ENCODE measurements at regions not wholly inside any gene's neighbourhood (a gene's known extent, or its start where the extent isn't known, plus 50 kb on each side); places are given as distances from the start of the nearest gene placed in this dataset.

GRCh38 chr4:112942077-112942476 is 107.4 kb upstream of the ANK2 start:
- in situ Hi-C loops (cut with MboI) = no loop called here
- BruUV-seq (replicated peaks) = no TSS peak
- H3K4me1 ChIP-seq (replicated peaks in 1 of 2; ENCODE audit: control insufficient read depth in 2 of 2, insufficient read depth in 2 of 2, low read length in 2 of 2) = no peaks in the 10 kb centered on the region
- no peak overlapping the region for H3K4me3 ChIP-seq
- no peaks in the 10 kb centered on the region for H4K20me1 ChIP-seq (replicated peaks; ENCODE audit: control insufficient read depth, insufficient read depth, low read length)
- no peaks in the 10 kb centered on the region for H3K79me2 ChIP-seq (ENCODE audit: control insufficient read depth, insufficient read depth, low read length)
- H3K9me1 ChIP-seq (ENCODE audit: control insufficient read depth, insufficient read depth, low read length) = no peaks in the 10 kb centered on the region
- ChIA-PET CTCF (ENCODE audit: low intra/inter-chr PET ratio) (no interaction called here), POLR2A (no interaction called here)
- H2AFZ ChIP-seq (ENCODE audit: low read depth, low read length) = no peak overlapping the region
- no peak for FAIRE-seq
- no peak for DNase-seq (ENCODE audit: extremely low read depth in 1 of 4, low spot score in 3 of 4)
- H3K27me3 ChIP-seq (ENCODE audit: control insufficient read depth in 2 of 2, insufficient read depth in 2 of 2, low read length in 2 of 2) = no peaks in the 10 kb centered on the region
- no peak overlapping the region for H3K27ac ChIP-seq (ENCODE audit: extremely low read depth, low read depth, low read length)
- TF ChIP-seq FOXK2 (conservative IDR thresholded peaks at IDR 0.05 in 1 of 2, IDR thresholded peaks at IDR 0.05 in 1 of 2; ENCODE audit: low read depth in 2 of 2) (no peak), ZKSCAN3 (CRISPR knock-in tag; IDR thresholded peaks at IDR 0.05) (no peak), PRMT5 (CRISPR knock-in tag; IDR thresholded peaks at IDR 0.05) (no peak), ZBTB12 (CRISPR knock-in tag; IDR thresholded peaks at IDR 0.05) (no peak), MTA3 (IDR thresholded peaks at IDR 0.05; ENCODE audit: borderline replicate concordance) (no peak), CSDE1 (IDR thresholded peaks at IDR 0.05) (no peak), TOE1 (IDR thresholded peaks at IDR 0.05; ENCODE audit: borderline replicate concordance) (no peak), TOE1 (CRISPR knock-in tag; IDR thresholded peaks at IDR 0.05; ENCODE audit: borderline replicate concordance, low read depth) (no peak), FOXK1 (CRISPR knock-in tag; IDR thresholded peaks at IDR 0.05; ENCODE audit: borderline replicate concordance) (no peak), ZNF57 (CRISPR knock-in tag; IDR thresholded peaks at IDR 0.05) (no peak), SNRNP70 (optimal IDR thresholded peaks at IDR 0.05; ENCODE audit: low read depth, low read length) (no peak), ZNF143 (CRISPR knock-in tag; IDR thresholded peaks at IDR 0.05) (no peak), ZNF384 (IDR thresholded peaks at IDR 0.05; ENCODE audit: low read depth, low read length) (no peak), SMARCC2 (IDR thresholded peaks at IDR 0.05; ENCODE audit: low read depth) (no peak)
- H3K36me3 ChIP-seq (ENCODE audit: control insufficient read depth, insufficient read depth, low read length) = no peaks in the 10 kb centered on the region
- intact Hi-C loops (cut with micrococcal nuclease) = no loop called here
- no peak overlapping the region for H3K4me2 ChIP-seq (ENCODE audit: insufficient read depth, low read length)
- H3K9me3 ChIP-seq (replicated peaks; ENCODE audit: control insufficient read depth, insufficient read depth, low read depth, low read length) = no peaks in the 10 kb centered on the region
- WGBS (ENCODE audit: insufficient coverage, low coverage, missing lambda C conversion rate) = 0% methylated on average over 2 of the region's 2 CpGs
- ATAC-seq = no peak
- no peak overlapping the region for H3K9ac ChIP-seq (ENCODE audit: insufficient read depth in 1 of 2, low read depth in 2 of 2, low read length in 2 of 2)
